Common myeloid progenitor, CD34-positive (primary cell): ENCODE measurements at regions not wholly inside any gene's neighbourhood (a gene's known extent, or its start where the extent isn't known, plus 50 kb on each side); places are given as distances from the start of the nearest gene placed in this dataset.
A peak's percentile ranks its signal among the peaks of the same experiment; 100 is the strongest.

ENCODE experiments used
- CTCF ChIA-PET: fragments of 350-600 bp; sonication (Branson Sonifier 250); formaldehyde crosslinking; loops from one replicate; lab custom pipeline; 2021; ENCODE audit warnings: antibody characterized with exemption; lab: Charles Lee
- POLR2A ChIA-PET: fragments of 350-600 bp; sonication (Branson Sonifier 250); formaldehyde crosslinking; loops from one replicate; lab custom pipeline; 2021; ENCODE audit warnings: antibody characterized with exemption; lab: Charles Lee
- DNase-seq, 3 donors: peaks; one replicate each; pipeline versions ENCODE4 v3.0.0 to v3.0.0-alpha.2; 2013
- H3K27ac ChIP-seq, 2 experiments: 1 replicate in 1 of 2; 2 replicates in 1 of 2; pipeline ENCODE4 v1.7.0; 2013; ENCODE audit warnings: inconsistent platforms in 2 of 2, low read length in 2 of 2, mild to moderate bottlenecking in 2 of 2, low read depth in 1 of 2, moderate library complexity in 1 of 2; ENCODE audit not compliant: severe bottlenecking in 2 of 2, insufficient read depth in 1 of 2, poor library complexity in 1 of 2
- H3K27me3 ChIP-seq, 5 experiments: replicated peaks in 2 of 5; 1 replicate in 3 of 5; 2 replicates in 2 of 5; pipeline versions ENCODE4 v1.6.1 to v1.7.0; 2013; ENCODE audit warnings: low read length in 4 of 5, mild to moderate bottlenecking in 2 of 5, moderate library complexity in 2 of 5, inconsistent platforms in 1 of 5; ENCODE audit not compliant: insufficient read depth in 5 of 5, control insufficient read depth in 4 of 5
- H3K36me3 ChIP-seq, 4 experiments: 1 replicate in 2 of 4; 2 replicates in 2 of 4; pipeline versions ENCODE4 v1.6.1 to v1.7.0; 2013; ENCODE audit warnings: low read length in 3 of 4, control low read depth in 1 of 4, mild to moderate bottlenecking in 1 of 4; ENCODE audit not compliant: control insufficient read depth in 4 of 4, insufficient read depth in 4 of 4
- H3K4me1 ChIP-seq, 4 experiments: 1 replicate in 3 of 4; 2 replicates in 1 of 4; pipeline versions ENCODE4 v1.6.1 to v1.7.1; 2013; ENCODE audit warnings: low read length in 3 of 4, mild to moderate bottlenecking in 3 of 4, control low read depth in 1 of 4, inconsistent platforms in 1 of 4, moderate library complexity in 1 of 4; ENCODE audit not compliant: control insufficient read depth in 4 of 4, insufficient read depth in 4 of 4; ENCODE audit errors: control extremely low read depth in 1 of 4
- H3K4me3 ChIP-seq, 7 experiments: 1 replicate in 4 of 7; 2 replicates in 3 of 7; pipeline versions ENCODE4 v1.5.1 to v1.7.0; 2013; ENCODE audit warnings: mild to moderate bottlenecking in 7 of 7, low read length in 6 of 7, moderate library complexity in 6 of 7, inconsistent platforms in 2 of 7, low read depth in 2 of 7, control low read depth in 1 of 7; ENCODE audit not compliant: insufficient read depth in 4 of 7, control insufficient read depth in 1 of 7; ENCODE audit errors: extremely low read depth in 1 of 7
- H3K9me3 ChIP-seq, 5 experiments: 1 replicate in 4 of 5; 2 replicates in 1 of 5; pipeline versions ENCODE4 v1.6.1 to v1.7.1; 2013; ENCODE audit warnings: low read length in 4 of 5, mild to moderate bottlenecking in 2 of 5, inconsistent platforms in 1 of 5, low read depth in 1 of 5, moderate library complexity in 1 of 5; ENCODE audit not compliant: control insufficient read depth in 4 of 5, insufficient read depth in 2 of 5; ENCODE audit errors: control extremely low read depth in 1 of 5
- WGBS: methylation state at CpG from one replicate; pipeline ENCODE4 v1.1.5; 2013; ENCODE audit not compliant: insufficient coverage; 5-methylcytosine and 5-hydroxymethylcytosine counted together

DNA sequence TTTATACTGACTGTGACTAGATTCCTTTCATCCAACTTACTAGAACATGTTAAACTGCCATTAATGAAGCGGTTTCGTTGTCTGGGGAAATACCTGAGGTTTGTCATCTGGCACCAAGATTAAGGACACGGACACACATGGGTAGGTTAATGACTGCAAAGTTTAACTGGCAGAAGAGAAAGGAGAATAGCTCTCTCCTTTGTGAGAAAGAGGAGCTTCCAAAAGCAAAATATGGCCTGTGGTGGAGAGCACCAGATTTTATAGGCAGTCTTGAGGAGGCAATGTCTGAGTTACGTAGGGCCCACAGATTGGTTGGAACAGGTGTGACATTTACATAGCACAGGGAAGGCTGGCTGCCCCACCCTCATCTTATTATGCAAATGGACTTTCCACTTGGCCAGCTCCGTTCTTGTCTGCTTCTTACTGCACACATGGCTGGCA lies 1193.0 kb upstream of the CELF2 start:
- Histone ChIP-seq H3K9me3 (peaks cover 0 to 3% (median 0%) of the 10 kb centered on the region in 5 experiments), H3K27ac (peak overlapping the region in 1 of 2 experiments; percentile 63), H3K36me3 (no peaks in the 10 kb centered on the region), H3K27me3 (no peaks in the 10 kb centered on the region), H3K4me3 (no peak overlapping the region), H3K4me1 (peaks cover 0 to 8% (median 4%) of the 10 kb centered on the region in 4 experiments)
- WGBS: 96% methylated on average over 5 of the region's 5 CpGs
- DNase-seq: peak in 1 of 3 donors; percentile 9
- CTCF ChIA-PET: no interaction called here
- POLR2A ChIA-PET: no interaction called here

DNA sequence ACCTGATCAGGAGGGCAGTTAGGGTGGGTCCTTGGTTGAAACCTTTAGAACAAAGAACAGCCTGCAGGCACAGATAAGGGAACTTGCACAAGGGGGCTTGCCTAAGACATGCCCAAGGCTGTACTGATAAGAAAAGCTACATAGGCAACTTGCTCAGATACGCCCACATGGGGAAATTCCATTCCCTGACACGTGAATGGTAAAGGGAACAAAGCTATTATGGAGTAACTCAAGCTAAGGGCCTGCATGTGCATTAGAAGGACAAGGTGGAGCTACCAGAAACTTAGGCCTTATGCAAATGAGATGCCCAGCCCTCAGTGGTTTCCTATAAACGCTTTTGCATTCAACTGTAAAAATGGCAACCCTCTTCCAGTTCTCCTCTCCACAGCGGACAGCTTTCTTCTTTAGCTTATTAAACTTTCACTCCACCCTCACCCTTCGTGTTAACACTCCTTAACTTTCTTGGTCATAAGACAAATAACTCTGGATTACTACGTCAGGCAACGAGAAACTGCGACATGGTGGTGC lies 1192.1 kb upstream of the CELF2 start:
- H3K27ac ChIP-seq: peak overlapping the region in 1 of 2 experiments; percentile 63
- POLR2A ChIA-PET: no interaction called here
- H3K36me3 ChIP-seq: no peaks in the 10 kb centered on the region
- peaks cover 0 to 8% (median 4%) of the 10 kb centered on the region in 4 experiments for H3K4me1 ChIP-seq
- WGBS: 65% methylated on average over 5 of the region's 8 CpGs
- DNase-seq: peak; percentile 81 to 95 (median 88)
- H3K9me3 ChIP-seq: no peaks in the 10 kb centered on the region
- CTCF ChIA-PET: no interaction called here
- no peaks in the 10 kb centered on the region for H3K27me3 ChIP-seq
- no peak overlapping the region for H3K4me3 ChIP-seq

DNA sequence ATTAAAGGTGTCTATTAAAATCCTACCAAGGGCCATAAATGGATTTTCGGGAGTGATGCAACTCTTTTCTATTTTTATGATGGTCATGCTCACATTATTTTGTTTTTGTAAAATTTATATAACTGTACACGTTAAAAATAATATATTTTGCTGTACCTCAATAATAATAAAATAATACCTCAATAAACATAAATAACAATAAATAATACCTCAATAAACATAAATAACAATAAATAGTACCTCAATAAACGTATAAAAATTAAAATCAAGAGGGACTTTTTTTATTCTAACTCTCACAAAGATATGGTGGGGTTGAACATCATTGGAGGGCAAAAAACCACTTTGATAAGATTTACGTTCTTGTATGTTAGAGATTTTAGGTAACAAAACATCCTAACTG lies 1189.6 kb upstream of the CELF2 start:
- WGBS: 100% methylated on average over 1 of the region's 4 CpGs
- H3K36me3 ChIP-seq: no peaks in the 10 kb centered on the region
- no peaks in the 10 kb centered on the region for H3K27me3 ChIP-seq
- POLR2A ChIA-PET: no interaction called here
- CTCF ChIA-PET: no interaction called here
- no peaks in the 10 kb centered on the region for H3K9me3 ChIP-seq
- H3K4me1 ChIP-seq: peaks cover 0 to 8% (median 4%) of the 10 kb centered on the region in 4 experiments
- no peak overlapping the region for H3K4me3 ChIP-seq
- no peak overlapping the region for H3K27ac ChIP-seq
- DNase-seq: no peak

DNA sequence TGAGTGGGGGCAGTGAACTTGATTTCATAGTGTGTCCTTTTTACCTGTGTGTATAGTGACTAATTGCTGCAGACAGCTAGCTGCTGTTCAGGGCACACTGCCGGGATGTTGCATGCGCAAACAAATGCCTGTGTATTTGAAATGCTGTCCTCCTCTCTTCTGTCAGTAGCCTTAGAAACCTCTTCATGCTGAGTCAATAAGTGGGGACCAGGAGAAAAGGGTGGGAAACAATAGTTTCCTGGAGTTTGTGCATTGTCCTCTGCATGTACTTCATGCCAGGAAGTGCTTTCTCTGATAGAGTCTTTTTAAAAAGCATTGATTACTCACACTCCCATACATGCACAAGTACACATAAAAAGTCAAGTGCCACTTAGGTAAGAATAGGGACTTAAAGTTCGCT lies 1183.7 kb upstream of the CELF2 start:
- ChIA-PET POLR2A (no interaction called here), CTCF (no interaction called here)
- Histone ChIP-seq H3K27me3 (no peaks in the 10 kb centered on the region), H3K27ac (no peak overlapping the region), H3K4me1 (no peaks in the 10 kb centered on the region), H3K4me3 (no peak overlapping the region), H3K9me3 (peaks cover 0 to 5% (median 0%) of the 10 kb centered on the region in 5 experiments), H3K36me3 (no peaks in the 10 kb centered on the region)
- no CpG with 5 or more reads among the region's 3 CpGs for WGBS
- DNase-seq: no peak

DNA sequence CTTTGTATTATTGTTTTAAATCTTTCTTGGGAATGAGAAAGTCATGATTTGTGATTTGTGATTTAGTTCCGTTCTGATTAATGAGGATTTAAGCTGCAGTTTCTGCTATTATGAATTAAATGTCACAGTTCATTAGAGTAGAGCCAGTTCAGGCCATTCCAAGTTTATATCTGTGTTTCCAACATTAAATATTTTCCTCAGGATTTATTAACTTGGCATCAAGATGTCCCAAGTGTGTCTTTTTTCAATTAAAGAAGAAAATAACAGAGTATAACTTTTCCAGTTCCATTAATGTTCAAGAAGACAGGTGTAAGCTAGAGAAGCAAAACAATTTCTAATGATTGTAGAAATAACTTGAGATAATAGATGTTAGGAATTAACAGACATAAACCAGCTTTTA lies 1183.2 kb upstream of the CELF2 start:
- no peaks in the 10 kb centered on the region for H3K27me3 ChIP-seq
- no peak overlapping the region for H3K27ac ChIP-seq
- POLR2A ChIA-PET: no interaction called here
- peaks cover 0 to 7% (median 0%) of the 10 kb centered on the region in 5 experiments for H3K9me3 ChIP-seq
- H3K4me1 ChIP-seq: no peaks in the 10 kb centered on the region
- H3K4me3 ChIP-seq: no peak overlapping the region
- WGBS: no CpG with 5 or more reads among the region's 1 CpG
- H3K36me3 ChIP-seq: no peaks in the 10 kb centered on the region
- DNase-seq: no peak
- CTCF ChIA-PET: no interaction called here

DNA sequence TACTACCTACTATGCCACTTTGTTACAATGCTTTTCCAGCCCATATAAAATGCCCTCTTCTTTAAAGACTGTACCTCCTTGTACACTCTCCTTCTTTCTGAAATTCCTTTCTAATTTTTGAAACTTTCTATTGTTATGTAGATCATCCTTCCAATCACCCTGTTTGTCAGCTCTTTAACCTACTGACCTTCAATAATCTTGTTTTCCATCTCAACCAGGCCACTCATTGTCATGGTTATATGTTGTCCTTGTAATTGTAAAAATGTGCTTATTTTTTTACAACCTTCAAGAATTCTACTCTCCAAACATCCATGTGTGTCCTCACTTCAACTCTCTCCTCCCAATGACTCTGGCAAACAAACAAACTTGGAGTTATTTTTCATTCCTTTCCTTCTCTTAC lies 1172.6 kb upstream of the CELF2 start:
- no peaks in the 10 kb centered on the region for H3K36me3 ChIP-seq
- H3K27me3 ChIP-seq: no peaks in the 10 kb centered on the region
- H3K27ac ChIP-seq: no peak overlapping the region
- DNase-seq: no peak
- H3K4me3 ChIP-seq: no peak overlapping the region
- H3K9me3 ChIP-seq: peaks cover 0 to 20% (median 5%) of the 10 kb centered on the region in 5 experiments
- no peaks in the 10 kb centered on the region for H3K4me1 ChIP-seq
- ChIA-PET CTCF (no interaction called here), POLR2A (no interaction called here)

DNA sequence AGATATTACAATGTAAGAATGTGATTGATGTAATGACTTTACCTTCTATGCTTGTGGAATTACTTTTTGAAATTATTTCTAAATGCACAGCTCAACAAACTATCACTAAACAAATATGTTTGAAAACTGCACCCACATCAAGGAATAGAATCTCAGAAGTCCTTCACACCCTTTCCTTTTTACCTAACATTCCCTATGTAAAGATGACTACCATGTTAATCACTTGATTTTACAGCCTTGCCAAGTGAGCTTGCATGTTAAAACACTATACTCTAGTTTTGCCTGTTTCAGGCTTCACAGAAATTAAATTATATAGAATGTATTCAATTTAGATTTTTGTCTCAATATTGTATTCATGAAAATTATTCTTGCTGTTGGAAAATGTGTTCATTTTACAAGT lies 1169.4 kb upstream of the CELF2 start:
- H3K4me1 ChIP-seq: no peaks in the 10 kb centered on the region
- CTCF ChIA-PET: no interaction called here
- POLR2A ChIA-PET: no interaction called here
- no peak for DNase-seq
- no peak overlapping the region for H3K27ac ChIP-seq
- no peaks in the 10 kb centered on the region for H3K36me3 ChIP-seq
- no peaks in the 10 kb centered on the region for H3K27me3 ChIP-seq
- H3K9me3 ChIP-seq: peaks cover 0 to 35% (median 9%) of the 10 kb centered on the region in 5 experiments
- H3K4me3 ChIP-seq: no peak overlapping the region
